ENCODE measurements at regions not wholly inside any gene's neighbourhood (a gene's known extent, or its start where the extent isn't known, plus 50 kb on each side); places are given as distances from the start of the nearest gene placed in this dataset.

GRCh38 chr3:150249779-150250470, 158.2 kb upstream of the TSC22D2 start:
- Histone ChIP-seq H3K4me1 (ENCODE audit: insufficient read depth, low read length) (peaks cover 10% of the 10 kb centered on the region), H3K36me3 (ENCODE audit: insufficient read depth, low read depth, low read length) (no peaks in the 10 kb centered on the region), H3K4me3 (ENCODE audit: low read length) (no peak overlapping the region), H3K27me3 (ENCODE audit: insufficient read depth, low read length) (no peaks in the 10 kb centered on the region), H3K9ac (ENCODE audit: low read depth, low read length) (no peak overlapping the region), H3K9me3 (ENCODE audit: insufficient read depth, low read depth, low read length) (no peaks in the 10 kb centered on the region), H3K27ac (ENCODE audit: low read length) (no peak overlapping the region)

- Histone ChIP-seq H3K9ac (ENCODE audit: low read depth, low read length) (no peak overlapping the region), H3K4me1 (ENCODE audit: insufficient read depth, low read length) (peaks cover 10% of the 10 kb centered on the region), H3K4me3 (ENCODE audit: low read length) (no peak overlapping the region), H3K9me3 (ENCODE audit: insufficient read depth, low read depth, low read length) (no peaks in the 10 kb centered on the region), H3K27ac (ENCODE audit: low read length) (no peak overlapping the region), H3K27me3 (ENCODE audit: insufficient read depth, low read length) (no peaks in the 10 kb centered on the region), H3K36me3 (ENCODE audit: insufficient read depth, low read depth, low read length) (no peaks in the 10 kb centered on the region)
Observed at GRCh38 chr3:150248888-150249681, 159.0 kb upstream of the TSC22D2 start.

- H3K27me3 ChIP-seq (ENCODE audit: insufficient read depth, low read length), result no peaks in the 10 kb centered on the region
- no peak overlapping the region for H3K4me3 ChIP-seq (ENCODE audit: low read length)
- H3K9me3 ChIP-seq (ENCODE audit: insufficient read depth, low read depth, low read length), result no peaks in the 10 kb centered on the region
- H3K27ac ChIP-seq (ENCODE audit: low read length), result no peak overlapping the region
- H3K9ac ChIP-seq (ENCODE audit: low read depth, low read length), result no peak overlapping the region
- no peaks in the 10 kb centered on the region for H3K36me3 ChIP-seq (ENCODE audit: insufficient read depth, low read depth, low read length)
- H3K4me1 ChIP-seq (ENCODE audit: insufficient read depth, low read length), result peaks cover 10% of the 10 kb centered on the region
Observed at GRCh38 chr3:150248116-150248887, 159.8 kb upstream of the TSC22D2 start.

GRCh38 chr3:150247441-150247840, 160.7 kb upstream of the TSC22D2 start:
- H3K4me3 ChIP-seq (ENCODE audit: low read length), result no peak overlapping the region
- no peaks in the 10 kb centered on the region for H3K9me3 ChIP-seq (ENCODE audit: insufficient read depth, low read depth, low read length)
- no peak overlapping the region for H3K9ac ChIP-seq (ENCODE audit: low read depth, low read length)
- H3K4me1 ChIP-seq (ENCODE audit: insufficient read depth, low read length), result peaks cover 14% of the 10 kb centered on the region
- no peaks in the 10 kb centered on the region for H3K36me3 ChIP-seq (ENCODE audit: insufficient read depth, low read depth, low read length)
- no peak overlapping the region for H3K27ac ChIP-seq (ENCODE audit: low read length)
- H3K27me3 ChIP-seq (ENCODE audit: insufficient read depth, low read length), result no peaks in the 10 kb centered on the region

GRCh38 chr3:150243466-150243865, 164.6 kb upstream of the TSC22D2 start:
- Histone ChIP-seq H3K4me1 (ENCODE audit: insufficient read depth, low read length) (peaks cover 8% of the 10 kb centered on the region; the same call in 1 of the 2 replicates), H3K36me3 (ENCODE audit: insufficient read depth, low read depth, low read length) (no peaks in the 10 kb centered on the region), H3K4me3 (ENCODE audit: low read length) (no peak overlapping the region), H3K9ac (ENCODE audit: low read depth, low read length) (no peak overlapping the region), H3K9me3 (ENCODE audit: insufficient read depth, low read depth, low read length) (no peaks in the 10 kb centered on the region), H3K27ac (ENCODE audit: low read length) (no peak overlapping the region), H3K27me3 (ENCODE audit: insufficient read depth, low read length) (no peaks in the 10 kb centered on the region)

GRCh38 chr3:150242220-150242936, 165.7 kb upstream of the TSC22D2 start:
- H3K4me3 ChIP-seq (ENCODE audit: low read length), result no peak overlapping the region; the same call in 1 of the 2 replicates
- H3K4me1 ChIP-seq (ENCODE audit: insufficient read depth, low read length), result peaks cover 8% of the 10 kb centered on the region; the same call in 1 of the 2 replicates
- H3K27ac ChIP-seq (ENCODE audit: low read length), result no peak overlapping the region
- H3K27me3 ChIP-seq (ENCODE audit: insufficient read depth, low read length), result no peaks in the 10 kb centered on the region
- no peaks in the 10 kb centered on the region for H3K9me3 ChIP-seq (ENCODE audit: insufficient read depth, low read depth, low read length)
- H3K36me3 ChIP-seq (ENCODE audit: insufficient read depth, low read depth, low read length), result no peaks in the 10 kb centered on the region
- no peak overlapping the region for H3K9ac ChIP-seq (ENCODE audit: low read depth, low read length)

- Histone ChIP-seq H3K9ac (ENCODE audit: low read depth, low read length) (no peak overlapping the region), H3K27ac (ENCODE audit: low read length) (no peak overlapping the region), H3K36me3 (ENCODE audit: insufficient read depth, low read depth, low read length) (no peaks in the 10 kb centered on the region), H3K9me3 (ENCODE audit: insufficient read depth, low read depth, low read length) (no peaks in the 10 kb centered on the region), H3K27me3 (ENCODE audit: insufficient read depth, low read length) (no peaks in the 10 kb centered on the region), H3K4me3 (ENCODE audit: low read length) (no peak overlapping the region), H3K4me1 (ENCODE audit: insufficient read depth, low read length) (peaks cover 8% of the 10 kb centered on the region; the same call in 1 of the 2 replicates)
Observed at GRCh38 chr3:150240891-150241290, 167.2 kb upstream of the TSC22D2 start.

GRCh38 chr3:150239766-150240165, 168.3 kb upstream of the TSC22D2 start:
- H3K27ac ChIP-seq (ENCODE audit: low read length), result no peak overlapping the region
- no peak overlapping the region for H3K9ac ChIP-seq (ENCODE audit: low read depth, low read length)
- H3K9me3 ChIP-seq (ENCODE audit: insufficient read depth, low read depth, low read length), result no peaks in the 10 kb centered on the region
- no peaks in the 10 kb centered on the region for H3K27me3 ChIP-seq (ENCODE audit: insufficient read depth, low read length)
- peaks cover 8% of the 10 kb centered on the region; the same call in 1 of the 2 replicates for H3K4me1 ChIP-seq (ENCODE audit: insufficient read depth, low read length)
- H3K4me3 ChIP-seq (ENCODE audit: low read length), result no peak overlapping the region
- H3K36me3 ChIP-seq (ENCODE audit: insufficient read depth, low read depth, low read length), result no peaks in the 10 kb centered on the region

GRCh38 chr3:150238995-150239619, 169.0 kb upstream of the TSC22D2 start:
- H3K27me3 ChIP-seq (ENCODE audit: insufficient read depth, low read length), result no peaks in the 10 kb centered on the region
- H3K9me3 ChIP-seq (ENCODE audit: insufficient read depth, low read depth, low read length), result no peaks in the 10 kb centered on the region
- no peak overlapping the region for H3K9ac ChIP-seq (ENCODE audit: low read depth, low read length)
- H3K4me3 ChIP-seq (ENCODE audit: low read length), result no peak overlapping the region
- no peaks in the 10 kb centered on the region for H3K36me3 ChIP-seq (ENCODE audit: insufficient read depth, low read depth, low read length)
- H3K27ac ChIP-seq (ENCODE audit: low read length), result no peak overlapping the region
- H3K4me1 ChIP-seq (ENCODE audit: insufficient read depth, low read length), result peaks cover 8% of the 10 kb centered on the region; the same call in 1 of the 2 replicates

GRCh38 chr3:150238048-150238802, 169.9 kb upstream of the TSC22D2 start:
- Histone ChIP-seq H3K9ac (ENCODE audit: low read depth, low read length) (no peak overlapping the region), H3K9me3 (ENCODE audit: insufficient read depth, low read depth, low read length) (no peaks in the 10 kb centered on the region), H3K27me3 (ENCODE audit: insufficient read depth, low read length) (no peaks in the 10 kb centered on the region), H3K4me1 (ENCODE audit: insufficient read depth, low read length) (peaks cover 8% of the 10 kb centered on the region; the same call in 1 of the 2 replicates), H3K4me3 (ENCODE audit: low read length) (no peak overlapping the region), H3K36me3 (ENCODE audit: insufficient read depth, low read depth, low read length) (no peaks in the 10 kb centered on the region), H3K27ac (ENCODE audit: low read length) (no peak overlapping the region)

Measured in iPS-20b (cell line).